ENCODE measurements at regions not wholly inside any gene's neighbourhood (a gene's known extent, or its start where the extent isn't known, plus 50 kb on each side); places are given as distances from the start of the nearest gene placed in this dataset.

GRCh38 chr1:173128742-173129141 is 78.0 kb upstream of the TNFSF18 start:
- TF ChIP-seq CTCF (IDR thresholded peaks at IDR 0.05; ENCODE audit: low read depth, low read length, missing control alignments), result no peak
- no peak for DNase-seq (ENCODE audit: low read depth)
- H3K4me3 ChIP-seq (ENCODE audit: low read depth, low read length), result no peak overlapping the region

- DNase-seq (ENCODE audit: low read depth), result no peak
- no peak for TF ChIP-seq CTCF (IDR thresholded peaks at IDR 0.05; ENCODE audit: low read depth, low read length, missing control alignments)
- H3K4me3 ChIP-seq (ENCODE audit: low read depth, low read length), result no peak overlapping the region
Measured at GRCh38 chr1:173127369-173128307, 76.9 kb upstream of the TNFSF18 start.

GRCh38 chr1:173126421-173126820 is 75.7 kb upstream of the TNFSF18 start:
- no peak for TF ChIP-seq CTCF (IDR thresholded peaks at IDR 0.05; ENCODE audit: low read depth, low read length, missing control alignments)
- no peak for DNase-seq (ENCODE audit: low read depth)
- H3K4me3 ChIP-seq (ENCODE audit: low read depth, low read length), result no peak overlapping the region

GRCh38 chr1:173122958-173123852 is 72.5 kb upstream of the TNFSF18 start:
- no peak for DNase-seq (ENCODE audit: low read depth)
- no peak overlapping the region for H3K4me3 ChIP-seq (ENCODE audit: low read depth, low read length)
- TF ChIP-seq CTCF (IDR thresholded peaks at IDR 0.05; ENCODE audit: low read depth, low read length, missing control alignments), result no peak

GRCh38 chr1:173122344-173122935 is 71.7 kb upstream of the TNFSF18 start:
- no peak for TF ChIP-seq CTCF (IDR thresholded peaks at IDR 0.05; ENCODE audit: low read depth, low read length, missing control alignments)
- no peak overlapping the region for H3K4me3 ChIP-seq (ENCODE audit: low read depth, low read length)

GRCh38 chr1:173118404-173118803 is 67.7 kb upstream of the TNFSF18 start:
- no peak for TF ChIP-seq CTCF (IDR thresholded peaks at IDR 0.05; ENCODE audit: low read depth, low read length, missing control alignments)
- H3K4me3 ChIP-seq (ENCODE audit: low read depth, low read length), result no peak overlapping the region
- no peak for DNase-seq (ENCODE audit: low read depth)

More at GRCh38 chr1:173122344-173122935, 71.7 kb upstream of the TNFSF18 start:
- DNase-seq (ENCODE audit: low read depth), result no peak

All from GM12864 (cell line).